Testis (tissue), 2 donors: ENCODE measurements at regions not wholly inside any gene's neighbourhood (a gene's known extent, or its start where the extent isn't known, plus 50 kb on each side); places are given as distances from the start of the nearest gene placed in this dataset.

ENCODE experiments used
- CTCF ChIP-seq, 3 experiments: fragments of 450-650 bp in 2 of 3; fragments of 200-600 bp in 1 of 3; sonication (generic) in 1 of 3; IDR thresholded peaks; one replicate each; pipeline ENCODE4 v1.5.1; 2016 to 2019; ENCODE audit warnings: antibody characterized with exemption in 3 of 3, mild to moderate bottlenecking in 2 of 3, moderate library complexity in 1 of 3
- POLR2A ChIP-seq: fragments of 450-650 bp; IDR thresholded peaks from one replicate; pipeline ENCODE4 v1.6.1; 2017; ENCODE audit warnings: antibody characterized with exemption, mild to moderate bottlenecking, moderate library complexity

DNA sequence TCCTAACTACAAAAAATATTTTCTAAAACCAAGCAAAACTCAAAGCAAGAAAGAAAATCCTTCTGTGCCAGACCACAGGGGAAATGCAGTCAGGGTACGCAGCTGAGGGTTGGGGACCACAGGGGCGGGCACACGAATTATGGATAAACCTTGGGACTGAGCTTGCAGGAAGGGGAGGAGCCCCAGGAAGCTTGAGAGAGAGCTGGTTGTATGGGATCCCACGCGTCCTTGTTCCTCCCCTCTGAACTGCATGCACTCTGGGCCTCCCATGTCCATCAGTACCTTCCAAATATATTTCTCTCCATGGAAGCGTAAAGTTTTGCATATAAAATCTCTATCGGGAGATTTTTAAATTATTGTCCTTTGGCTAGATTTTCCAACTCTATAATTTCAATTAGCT lies 673.4 kb downstream of the TBC1D22A start:
- TF ChIP-seq CTCF (IDR thresholded peaks at IDR 0.05) (no peak), POLR2A (no peak)
